Activated CD8-positive, alpha-beta memory T cell treated with anti-CD3 and anti-CD28 coated beads, Interleukin-2, amount 10 ng/mL, durations not matched to agents 7 days and 5 days (primary cell): ENCODE measurements at regions not wholly inside any gene's neighbourhood (a gene's known extent, or its start where the extent isn't known, plus 50 kb on each side); places are given as distances from the start of the nearest gene placed in this dataset.
"Not testable (repeated sequence)": the region's sequence is repeated elsewhere in the genome, so short reads cannot be mapped to it uniquely, and the experiment has no call there.

Experiments used
- ATAC-seq: fragments of 150-1000 bp; cut with Tn5 transposase; one replicate; pipeline ENCODE4 v1.10.0; 2021; ENCODE audit warnings: moderate library complexity
- CTCF ChIA-PET: fragments of 350-600 bp; sonication (Branson Sonifier 250); formaldehyde crosslinking; loops from one replicate; lab custom pipeline; 2021; ENCODE audit warnings: antibody characterized with exemption; lab: Charles Lee
- DNase-seq: peaks from one replicate; pipeline ENCODE4 v3.0.0-alpha.2; 2020
- H3K27ac Mint-ChIP-seq: one replicate; pipeline ENCODE4 v1.8.0; 2021; ENCODE audit warnings: mild to moderate bottlenecking, mixed read lengths
- H3K27me3 Mint-ChIP-seq: one replicate; pipeline ENCODE4 v1.8.0; 2021; ENCODE audit warnings: mixed read lengths
- H3K36me3 Mint-ChIP-seq: one replicate; pipeline ENCODE4 v1.8.0; 2021; ENCODE audit warnings: mild to moderate bottlenecking, mixed read lengths
- H3K4me1 Mint-ChIP-seq: one replicate; pipeline ENCODE4 v1.8.0; 2021; ENCODE audit warnings: mixed read lengths
- H3K4me3 Mint-ChIP-seq: one replicate; pipeline ENCODE4 v1.8.0; 2021; ENCODE audit warnings: mild to moderate bottlenecking, moderate library complexity, mixed read lengths
- H3K9me3 Mint-ChIP-seq: one replicate; pipeline ENCODE4 v1.8.0; 2022; ENCODE audit warnings: low read depth, mixed read lengths

- Mint-ChIP-seq H3K27ac (no peak overlapping the region), H3K9me3 (peaks cover 15% of the 10 kb centered on the region), H3K4me1 (no peaks in the 10 kb centered on the region), H3K27me3 (no peaks in the 10 kb centered on the region), H3K36me3 (no peaks in the 10 kb centered on the region), H3K4me3 (no peak overlapping the region)
- CTCF ChIA-PET, result no interaction called here
- DNase-seq, result no peak
- ATAC-seq, result no peak
Observed at GRCh38 chr1:240722788-240723187, 110.8 kb upstream of the GREM2 start.

GRCh38 chr1:240720976-240721375 is 109.0 kb upstream of the GREM2 start:
- ATAC-seq (no peak), DNase-seq (no peak)
- Mint-ChIP-seq H3K36me3 (no peaks in the 10 kb centered on the region), H3K4me3 (no peak overlapping the region), H3K27ac (no peak overlapping the region), H3K4me1 (no peaks in the 10 kb centered on the region), H3K9me3 (peaks cover 7% of the 10 kb centered on the region), H3K27me3 (no peaks in the 10 kb centered on the region)
- CTCF ChIA-PET, result no interaction called here

DNA sequence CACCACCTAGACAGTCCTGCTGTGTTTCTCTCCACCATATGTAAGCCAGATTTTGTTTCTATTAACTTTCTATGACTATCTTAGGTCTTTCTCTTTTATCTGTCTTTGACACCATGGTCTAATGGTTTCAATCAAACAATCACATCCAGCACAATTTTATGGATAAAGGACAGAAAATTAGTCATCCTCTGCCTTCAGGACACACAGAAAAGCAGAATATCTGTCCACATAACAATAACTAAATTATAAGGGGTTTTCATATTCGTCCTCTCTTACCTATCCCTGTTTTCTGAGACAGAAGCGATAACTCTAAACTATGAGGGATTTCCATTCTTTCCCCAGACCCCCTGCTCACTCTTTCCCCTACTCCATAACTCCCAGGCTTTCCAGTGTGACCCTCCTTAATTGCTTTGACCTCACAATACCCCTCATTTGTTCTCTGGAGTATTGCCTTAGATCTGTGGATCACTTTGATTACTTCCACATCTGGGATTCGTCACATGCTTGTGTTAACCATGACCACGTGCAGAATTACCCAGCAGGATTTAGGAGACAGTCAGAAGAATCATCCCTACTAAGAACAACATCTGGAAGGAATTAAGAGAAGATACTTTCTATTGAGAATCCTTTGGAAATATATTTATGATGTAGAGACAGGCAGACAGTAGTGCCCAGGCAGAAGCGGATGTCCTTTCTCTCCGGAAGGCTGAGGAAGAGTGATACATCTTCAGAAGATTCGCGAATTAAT is 108.2 kb upstream of the GREM2 start:
- Mint-ChIP-seq H3K27ac (no peak overlapping the region), H3K36me3 (no peaks in the 10 kb centered on the region), H3K4me3 (no peak overlapping the region), H3K27me3 (no peaks in the 10 kb centered on the region), H3K9me3 (peaks cover 7% of the 10 kb centered on the region), H3K4me1 (no peaks in the 10 kb centered on the region)
- CTCF ChIA-PET, result no interaction called here
- DNase-seq (no peak), ATAC-seq (no peak)

- H3K9me3 Mint-ChIP-seq, H3K4me1 Mint-ChIP-seq, H3K27me3 Mint-ChIP-seq, CTCF ChIA-PET, DNase-seq, ATAC-seq, H3K4me3 Mint-ChIP-seq, H3K27ac Mint-ChIP-seq, H3K36me3 Mint-ChIP-seq: not testable (repeated sequence)
Observed at GRCh38 chr1:240716538-240716937, 104.6 kb upstream of the GREM2 start.

DNA sequence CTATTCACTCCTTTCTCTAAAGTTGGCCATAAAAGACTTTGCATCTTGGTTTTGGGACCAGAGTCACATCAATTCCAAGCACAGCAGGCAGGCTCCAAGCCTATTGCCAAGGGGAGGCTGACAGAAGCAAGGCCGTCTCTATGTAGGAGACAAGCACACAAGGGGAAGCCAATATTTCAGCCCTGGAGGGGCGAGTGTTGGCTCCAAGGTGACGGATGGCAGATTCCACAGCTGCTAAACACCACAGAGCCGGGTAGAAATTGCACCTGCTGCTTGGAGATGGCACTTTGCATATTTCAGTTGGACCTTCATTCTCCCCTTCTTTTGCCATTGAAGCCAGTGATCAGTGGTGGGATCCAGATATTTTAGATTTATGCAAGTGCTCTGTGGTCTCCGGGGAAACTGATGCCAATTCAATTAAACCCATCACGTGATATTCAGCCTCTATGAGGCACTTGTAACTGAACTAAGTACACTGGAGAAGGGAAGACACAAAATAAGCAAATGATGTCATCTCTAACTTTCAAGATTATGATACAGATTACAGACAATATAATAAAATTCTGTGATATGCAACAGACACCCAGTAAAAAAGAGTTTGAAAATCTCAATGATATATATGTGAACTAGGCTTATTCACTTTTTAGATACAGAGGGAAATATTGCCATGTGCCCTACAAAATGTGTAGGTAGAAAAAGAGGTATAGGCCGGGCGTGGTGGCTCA is 102.8 kb upstream of the GREM2 start:
- peaks cover 3% of the 10 kb centered on the region for H3K9me3 Mint-ChIP-seq
- H3K4me3 Mint-ChIP-seq, result no peak overlapping the region
- DNase-seq (no peak), ATAC-seq (no peak)
- no peak overlapping the region for H3K27ac Mint-ChIP-seq
- CTCF ChIA-PET, result no interaction called here
- H3K27me3 Mint-ChIP-seq, result no peaks in the 10 kb centered on the region
- no peaks in the 10 kb centered on the region for H3K36me3 Mint-ChIP-seq
- no peaks in the 10 kb centered on the region for H3K4me1 Mint-ChIP-seq

DNA sequence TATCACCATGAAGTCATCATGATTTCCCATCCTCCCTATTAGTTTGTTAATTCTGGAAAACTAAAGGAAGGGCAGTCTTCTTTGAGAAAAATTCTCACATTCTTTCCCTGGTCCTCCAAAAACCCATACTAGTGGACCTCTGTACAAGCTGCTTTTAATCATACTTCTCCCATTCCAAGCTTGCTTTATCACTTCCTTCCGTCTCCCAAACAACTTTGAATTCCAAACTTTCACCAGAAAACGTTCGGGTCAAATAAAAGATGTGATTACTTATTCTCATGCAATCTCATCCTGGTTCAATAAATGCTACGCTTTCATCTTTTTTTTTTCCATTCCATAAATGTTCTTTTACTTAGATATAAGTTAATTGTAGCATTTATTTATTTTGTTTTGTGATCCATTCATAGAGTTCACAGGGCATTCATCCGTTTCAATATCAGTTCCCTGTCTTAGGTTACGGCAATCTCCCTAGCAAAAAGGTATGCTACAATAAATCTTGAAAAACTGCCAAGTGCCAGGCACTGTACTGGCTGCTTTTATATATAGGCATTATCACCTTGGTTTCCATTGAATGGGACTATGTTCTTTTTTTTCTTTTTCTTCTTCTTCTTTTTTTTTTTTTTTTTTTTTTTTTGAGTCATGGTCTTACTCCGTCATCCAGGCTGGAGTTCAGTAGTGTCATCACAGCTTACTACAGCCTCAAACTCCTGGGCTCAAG is 100.2 kb upstream of the GREM2 start:
- Mint-ChIP-seq H3K9me3 (peaks cover 5% of the 10 kb centered on the region), H3K36me3 (no peaks in the 10 kb centered on the region), H3K4me3 (no peak overlapping the region), H3K27ac (no peak overlapping the region), H3K4me1 (no peaks in the 10 kb centered on the region), H3K27me3 (no peaks in the 10 kb centered on the region)
- CTCF ChIA-PET, result no interaction called here
- ATAC-seq (no peak), DNase-seq (no peak)

DNA sequence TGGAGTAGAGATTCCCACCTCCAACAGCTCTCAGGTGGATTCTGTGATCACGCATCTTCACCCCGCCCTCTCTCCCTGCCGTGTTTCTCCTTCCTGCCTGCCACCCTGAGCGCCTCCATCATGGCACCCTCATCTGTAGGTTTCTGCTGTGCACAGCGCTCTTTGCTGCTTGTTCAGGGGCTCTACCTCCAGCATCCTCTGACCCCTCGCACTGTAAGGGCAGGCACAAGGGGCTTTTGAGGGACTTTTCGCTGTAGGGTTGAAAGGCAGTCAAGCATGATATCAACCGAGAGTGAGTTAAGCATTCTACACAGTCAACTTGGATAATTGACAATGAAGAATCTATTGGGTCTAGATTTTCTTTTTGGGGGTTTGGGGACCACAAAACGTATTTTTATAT is 99.1 kb upstream of the GREM2 start:
- Mint-ChIP-seq H3K27ac (no peak overlapping the region), H3K36me3 (no peaks in the 10 kb centered on the region), H3K9me3 (peaks cover 5% of the 10 kb centered on the region), H3K4me1 (no peaks in the 10 kb centered on the region), H3K4me3 (no peak overlapping the region), H3K27me3 (no peaks in the 10 kb centered on the region)
- CTCF ChIA-PET, result no interaction called here
- ATAC-seq (no peak), DNase-seq (no peak)

GRCh38 chr1:240709676-240710075 is 97.7 kb upstream of the GREM2 start:
- H3K36me3 Mint-ChIP-seq, result no peaks in the 10 kb centered on the region
- H3K4me3 Mint-ChIP-seq, result no peak overlapping the region
- CTCF ChIA-PET, result no interaction called here
- DNase-seq (no peak), ATAC-seq (no peak)
- peaks cover 8% of the 10 kb centered on the region for H3K9me3 Mint-ChIP-seq
- H3K27ac Mint-ChIP-seq, result no peak overlapping the region
- no peaks in the 10 kb centered on the region for H3K27me3 Mint-ChIP-seq
- H3K4me1 Mint-ChIP-seq, result no peaks in the 10 kb centered on the region

DNA sequence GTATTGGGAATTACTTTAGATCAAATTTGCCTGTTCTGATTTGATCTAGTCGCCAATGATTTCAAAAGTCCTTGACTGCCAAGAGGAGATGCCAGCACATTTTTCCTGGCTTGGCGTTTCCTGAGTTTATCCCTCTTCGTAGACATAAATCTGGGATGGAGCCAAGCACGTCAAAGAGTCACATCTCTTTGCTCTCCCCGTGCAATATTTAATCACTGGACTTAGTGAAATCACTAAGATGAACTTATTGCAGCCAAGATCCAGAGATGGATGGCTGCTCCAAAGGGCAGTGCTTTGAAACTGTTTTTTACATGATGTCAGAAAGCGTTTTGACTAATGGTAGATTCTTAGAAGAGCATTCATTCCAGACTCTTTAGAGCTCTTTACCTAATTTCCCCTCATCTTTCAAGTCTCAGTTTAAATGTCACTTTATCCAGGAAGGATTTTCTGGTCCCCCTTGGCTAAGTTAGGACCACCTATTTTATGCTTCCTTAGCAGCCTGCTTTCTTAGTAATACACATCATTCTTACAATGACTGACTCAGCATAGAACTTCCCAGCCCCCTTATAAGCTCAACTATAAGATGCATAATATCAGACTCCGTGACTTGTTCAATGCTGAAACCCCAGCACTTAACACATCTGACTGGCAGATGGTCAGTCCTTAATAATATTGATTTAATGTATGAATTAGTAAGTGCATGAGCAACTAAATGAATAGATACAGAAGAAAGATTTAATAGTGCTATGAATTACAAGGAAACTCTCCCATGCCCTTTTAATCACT is 94.4 kb upstream of the GREM2 start:
- peaks cover 6% of the 10 kb centered on the region for H3K9me3 Mint-ChIP-seq
- H3K27ac Mint-ChIP-seq, result no peak overlapping the region
- no peaks in the 10 kb centered on the region for H3K4me1 Mint-ChIP-seq
- H3K4me3 Mint-ChIP-seq, result no peak overlapping the region
- no peak for ATAC-seq
- H3K36me3 Mint-ChIP-seq, result no peaks in the 10 kb centered on the region
- no peak for DNase-seq
- no peaks in the 10 kb centered on the region for H3K27me3 Mint-ChIP-seq
- CTCF ChIA-PET, result no interaction called here

- H3K4me1 Mint-ChIP-seq, result no peaks in the 10 kb centered on the region
- ATAC-seq, result no peak
- CTCF ChIA-PET, result no interaction called here
- H3K27ac Mint-ChIP-seq, result no peak overlapping the region
- H3K27me3 Mint-ChIP-seq, result no peaks in the 10 kb centered on the region
- H3K9me3 Mint-ChIP-seq, result peaks cover 6% of the 10 kb centered on the region
- H3K4me3 Mint-ChIP-seq, result no peak overlapping the region
- no peak for DNase-seq
- H3K36me3 Mint-ChIP-seq, result no peaks in the 10 kb centered on the region
Observed at GRCh38 chr1:240705579-240705978, 93.6 kb upstream of the GREM2 start.

GRCh38 chr1:240701412-240701811 is 89.5 kb upstream of the GREM2 start:
- Mint-ChIP-seq H3K27me3 (no peaks in the 10 kb centered on the region), H3K9me3 (peaks cover 3% of the 10 kb centered on the region), H3K4me3 (no peak overlapping the region), H3K36me3 (no peaks in the 10 kb centered on the region), H3K4me1 (no peaks in the 10 kb centered on the region), H3K27ac (no peak overlapping the region)
- DNase-seq (no peak), ATAC-seq (no peak)
- CTCF ChIA-PET, result no interaction called here

DNA sequence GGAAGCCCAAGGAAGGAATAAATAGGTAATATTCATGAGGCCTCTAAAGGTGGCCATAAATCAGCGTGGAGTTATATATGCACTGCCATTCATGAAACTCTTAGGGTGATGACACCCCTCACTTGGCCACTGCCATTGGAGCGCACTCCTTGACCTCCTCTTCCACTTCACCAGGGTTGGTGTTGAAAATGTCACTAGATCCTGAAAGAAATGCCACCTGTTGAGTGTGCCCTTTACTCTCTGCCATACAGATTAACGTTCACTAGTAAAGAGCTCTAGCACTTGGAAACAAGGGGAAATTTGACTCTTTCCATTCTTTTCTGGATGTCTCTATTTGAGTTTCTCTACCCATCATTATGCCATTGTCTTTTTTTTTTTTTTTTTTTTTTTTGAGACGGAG is 83.5 kb upstream of the GREM2 start:
- H3K4me1 Mint-ChIP-seq, result no peaks in the 10 kb centered on the region
- CTCF ChIA-PET, result no interaction called here
- DNase-seq (no peak), ATAC-seq (no peak)
- no peak overlapping the region for H3K27ac Mint-ChIP-seq
- no peaks in the 10 kb centered on the region for H3K27me3 Mint-ChIP-seq
- H3K4me3 Mint-ChIP-seq, result no peak overlapping the region
- no peaks in the 10 kb centered on the region for H3K36me3 Mint-ChIP-seq
- peaks cover 3% of the 10 kb centered on the region for H3K9me3 Mint-ChIP-seq

DNA sequence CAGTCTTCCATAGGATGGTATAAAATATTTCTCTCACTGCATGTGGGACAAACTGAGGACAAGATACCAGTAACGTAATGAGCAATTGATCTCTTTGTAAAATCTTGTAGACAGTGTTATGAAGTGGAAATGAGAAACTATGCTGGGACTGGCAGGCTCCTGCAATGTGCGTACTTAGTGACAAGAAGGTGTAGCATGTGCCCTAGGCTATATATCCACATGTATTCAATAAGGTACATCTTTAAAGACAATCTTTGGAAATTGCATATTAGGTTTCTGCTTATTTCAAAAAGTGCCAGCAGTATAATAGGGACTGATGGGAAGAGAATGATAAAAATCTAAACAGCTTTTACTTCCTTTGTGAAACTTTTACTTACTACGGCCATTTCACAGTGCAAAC is 81.9 kb upstream of the GREM2 start:
- H3K9me3 Mint-ChIP-seq, result peaks cover 3% of the 10 kb centered on the region
- H3K27me3 Mint-ChIP-seq, result no peaks in the 10 kb centered on the region
- ATAC-seq (no peak), DNase-seq (no peak)
- no peak overlapping the region for H3K4me3 Mint-ChIP-seq
- no peaks in the 10 kb centered on the region for H3K36me3 Mint-ChIP-seq
- H3K27ac Mint-ChIP-seq, result no peak overlapping the region
- CTCF ChIA-PET, result no interaction called here
- H3K4me1 Mint-ChIP-seq, result no peaks in the 10 kb centered on the region
